Fibroblast of skin of right quadriceps (primary cell): ENCODE measurements at regions not wholly inside any gene's neighbourhood (a gene's known extent, or its start where the extent isn't known, plus 50 kb on each side); places are given as distances from the start of the nearest gene placed in this dataset.

Experiments
- DNase-seq: peaks from one replicate; pipeline ENCODE4 v3.0.0-alpha.2; 2013

DNA sequence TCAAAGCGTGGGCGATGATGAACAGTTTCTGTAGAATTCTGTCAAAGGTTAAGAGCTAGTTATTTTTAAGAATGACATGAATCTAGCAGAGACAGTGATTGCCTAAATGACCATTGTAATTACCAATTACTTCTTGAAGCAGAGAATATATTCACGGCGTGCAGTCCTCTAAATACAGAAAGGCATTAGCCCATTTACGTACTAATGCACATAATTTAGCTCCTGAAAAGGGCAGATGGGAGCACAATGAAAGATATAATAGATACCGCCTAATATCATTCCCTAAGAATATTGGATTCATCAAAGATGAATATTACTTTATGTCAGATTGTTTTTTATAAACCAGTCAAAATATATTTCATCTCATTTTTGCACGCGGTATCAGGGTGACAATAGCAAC, 212.4 kb downstream of the URI1 start:
- DNase-seq = no peak

DNA sequence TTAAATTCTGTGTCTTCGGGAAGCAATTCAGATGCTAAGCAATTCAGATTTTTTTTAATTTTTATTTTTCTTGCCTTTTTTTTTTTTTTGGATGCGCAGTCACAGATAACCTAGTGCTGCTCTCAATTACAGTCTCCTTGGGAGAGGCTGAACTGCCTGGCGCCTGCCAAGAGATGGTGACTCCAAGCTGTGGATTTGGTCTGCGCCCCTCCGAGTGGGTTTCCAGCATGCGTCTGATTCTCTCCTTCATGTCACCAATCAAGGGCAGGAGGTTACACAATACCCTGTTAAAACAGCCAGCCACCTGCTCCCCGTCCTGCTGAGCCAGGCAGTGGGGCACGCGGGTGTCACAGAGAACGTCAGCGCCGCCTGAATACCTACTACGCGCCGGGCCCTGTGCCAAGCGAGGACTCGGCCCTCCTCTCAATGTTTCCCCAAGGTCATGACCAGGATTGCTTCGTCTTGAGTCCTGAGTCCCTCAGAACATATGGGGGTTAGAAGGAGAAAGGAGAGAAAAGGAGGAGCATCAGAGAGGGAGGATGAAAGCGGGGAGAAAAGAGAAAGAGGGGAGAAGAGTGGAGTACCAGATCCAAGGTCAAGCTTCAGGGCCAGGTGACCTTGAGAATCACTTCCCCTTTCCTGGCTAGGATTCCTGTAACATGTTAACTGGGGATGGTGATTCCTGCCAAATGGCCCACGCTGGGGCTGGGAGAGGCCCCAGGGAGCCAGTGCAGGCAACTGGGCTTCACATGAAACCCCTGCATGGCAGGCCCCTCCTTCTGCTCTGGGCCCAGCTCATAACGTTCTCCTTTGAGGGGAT, 213.6 kb downstream of the URI1 start:
- no peak for DNase-seq

DNA sequence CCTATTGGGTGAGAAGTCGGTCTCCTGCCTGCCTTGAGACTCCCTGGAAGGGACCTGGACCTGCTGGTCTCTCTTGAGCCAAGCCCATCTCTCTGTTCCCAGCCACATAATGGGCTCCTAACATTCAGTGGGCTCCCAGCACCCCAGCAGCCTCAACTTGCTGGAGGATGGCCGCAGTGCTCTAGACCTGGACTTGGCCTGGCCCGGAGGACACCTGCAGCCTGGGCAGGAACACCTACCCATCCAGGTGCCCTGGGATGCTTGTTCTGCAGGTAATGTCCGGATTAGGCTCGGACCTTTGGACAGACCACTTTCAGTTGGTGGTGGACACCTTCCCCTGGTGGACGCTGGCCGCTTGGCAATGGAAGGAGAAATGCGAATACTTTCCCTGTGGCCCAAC, 214.6 kb downstream of the URI1 start:
- DNase-seq = no peak

DNA sequence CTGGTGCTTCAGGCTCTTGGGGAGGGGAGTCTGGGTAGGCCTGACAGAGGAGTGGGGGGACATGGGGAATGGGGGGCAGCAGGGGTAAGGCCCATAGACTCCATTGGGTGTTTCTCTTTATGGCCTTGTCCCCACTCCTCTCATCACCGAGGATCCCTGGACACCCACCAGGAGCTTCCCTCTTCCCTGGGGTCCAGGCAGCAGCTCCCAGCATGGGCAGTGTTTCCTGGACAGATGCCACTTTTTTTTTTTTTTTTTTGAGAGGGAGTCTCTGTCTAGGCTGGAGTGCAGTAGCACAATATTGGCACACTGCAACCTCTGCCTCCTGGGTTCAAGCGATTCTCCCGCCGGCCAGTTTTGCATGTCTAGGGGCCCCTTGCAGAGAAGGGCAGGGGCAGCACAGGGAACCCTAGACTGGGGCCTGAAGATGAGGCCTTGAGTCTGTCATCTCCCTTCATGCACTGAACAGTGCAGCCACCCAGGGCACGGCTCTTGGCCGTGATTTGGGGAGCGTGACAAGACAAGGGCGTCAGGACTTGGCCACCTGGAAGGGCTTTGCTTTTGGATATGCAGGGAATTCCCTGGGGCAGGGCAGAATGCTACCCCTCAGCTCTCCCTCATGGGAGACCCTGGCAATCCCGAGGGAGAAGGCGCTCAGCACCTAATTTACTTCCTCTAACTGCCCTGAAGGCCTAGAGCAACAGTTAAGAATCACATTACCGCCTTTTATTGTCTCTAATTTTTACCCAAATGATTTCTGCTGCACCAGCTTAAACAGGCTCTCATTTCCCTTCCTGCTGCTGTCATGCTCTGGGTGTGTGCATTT, 213.9 kb upstream of the ZNF536 start:
- DNase-seq = no peak

DNA sequence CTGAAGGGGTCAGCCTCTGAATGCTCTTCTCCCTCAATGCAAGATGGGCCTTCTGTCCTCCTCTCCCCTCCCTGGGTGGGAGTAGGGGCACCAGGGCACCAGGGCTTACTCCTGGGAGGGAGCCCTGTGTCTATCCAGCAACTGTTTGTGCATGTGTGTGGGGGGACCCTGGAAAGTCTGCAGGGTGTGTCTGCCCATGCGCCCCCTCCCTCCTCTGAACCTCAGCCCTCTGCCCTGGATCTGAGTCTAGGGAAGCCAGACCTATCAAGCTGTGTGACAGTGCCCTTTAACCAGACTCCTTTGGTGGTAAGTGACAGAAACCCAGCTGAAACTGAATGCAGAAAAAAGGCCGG, 213.3 kb upstream of the ZNF536 start:
- no peak for DNase-seq

DNA sequence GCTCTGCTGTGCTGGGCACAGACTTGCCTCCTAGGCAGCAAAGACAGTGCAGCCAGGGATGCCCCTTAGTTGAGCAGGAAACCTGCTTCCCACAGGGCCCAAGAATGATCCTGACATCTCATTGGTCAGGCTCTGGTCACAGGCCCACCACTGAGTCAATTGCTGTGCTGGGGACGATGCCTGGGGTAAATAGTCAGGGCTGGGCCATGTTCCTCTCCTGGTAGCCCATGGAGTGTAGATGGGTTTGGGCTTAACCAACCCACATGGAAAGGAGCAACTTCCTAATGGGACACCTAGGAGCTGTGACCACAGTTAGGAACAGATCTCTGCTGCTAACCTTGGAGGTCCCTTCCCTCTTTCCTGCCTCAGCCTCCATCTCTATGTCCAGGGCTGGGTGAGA, 212.5 kb upstream of the ZNF536 start:
- no peak for DNase-seq

DNA sequence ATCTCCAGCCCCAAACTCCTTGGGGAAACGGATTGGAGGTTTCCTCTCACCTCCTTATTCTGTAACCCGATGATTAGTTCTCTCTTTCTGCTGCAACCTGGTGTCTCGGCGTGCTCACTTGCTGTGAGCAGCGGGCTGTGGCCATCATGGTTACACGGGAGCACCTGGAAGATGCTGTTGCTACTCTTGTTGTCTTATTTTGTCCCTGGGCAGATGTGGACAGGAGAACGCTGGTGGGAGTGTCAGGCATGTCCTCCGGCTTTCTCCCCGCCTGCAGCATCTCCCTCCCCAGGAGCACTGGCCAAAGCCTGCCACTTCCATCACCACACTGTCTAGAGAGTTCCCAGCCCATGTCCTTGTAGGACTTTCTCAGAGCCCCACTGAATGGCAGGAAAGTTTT, 211.8 kb upstream of the ZNF536 start:
- DNase-seq = no peak

DNA sequence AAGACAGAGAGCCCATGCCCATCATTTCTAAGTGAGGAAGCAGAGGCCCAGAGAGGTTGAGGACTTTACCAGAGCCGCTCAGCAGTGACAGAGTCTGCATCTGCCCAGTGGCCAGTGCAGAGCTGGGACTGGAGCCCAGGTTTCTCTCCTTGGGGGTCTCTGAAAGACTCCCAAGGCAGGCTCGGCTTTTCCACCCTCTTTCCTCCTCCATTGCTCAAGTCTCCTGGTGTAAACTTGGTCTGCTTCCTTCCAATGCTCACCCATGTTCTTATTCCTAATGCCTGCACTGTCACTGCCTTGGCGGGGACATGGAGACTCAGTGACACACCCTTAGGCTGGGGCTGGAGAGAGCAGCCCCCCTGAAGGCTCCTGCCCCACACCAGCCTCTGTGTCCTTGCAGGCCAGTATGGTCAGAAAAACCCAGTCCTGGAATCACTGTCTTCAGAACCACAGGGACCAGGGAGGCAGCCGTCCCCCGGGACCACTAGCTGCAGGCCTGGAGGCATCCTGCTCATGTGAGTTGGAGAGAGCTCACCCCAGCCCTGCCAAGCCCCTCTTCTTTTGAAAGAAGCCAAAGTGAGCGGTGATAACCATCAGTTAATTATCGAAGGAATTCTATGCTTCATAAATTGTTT, 211.0 kb upstream of the ZNF536 start:
- no peak for DNase-seq

DNA sequence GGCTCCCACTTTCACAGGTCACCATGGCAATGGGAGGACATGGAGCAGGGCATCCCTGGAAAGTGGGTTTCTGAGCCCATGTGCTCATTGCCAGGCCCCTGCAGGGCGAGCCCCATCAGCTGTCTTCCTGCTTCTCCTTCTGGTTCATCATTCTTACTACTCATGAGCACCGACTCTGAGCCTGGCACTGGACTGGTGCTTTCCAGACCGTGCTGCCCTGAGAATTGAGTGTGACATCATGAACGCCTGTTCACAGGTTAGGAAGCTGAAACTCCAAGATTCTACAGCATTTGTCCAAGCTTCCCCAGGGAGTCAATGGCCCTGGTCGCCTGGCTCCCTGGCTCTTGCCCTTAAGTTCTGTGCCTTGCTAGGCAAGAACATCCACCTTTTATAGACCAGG, 210.4 kb upstream of the ZNF536 start:
- DNase-seq = no peak

DNA sequence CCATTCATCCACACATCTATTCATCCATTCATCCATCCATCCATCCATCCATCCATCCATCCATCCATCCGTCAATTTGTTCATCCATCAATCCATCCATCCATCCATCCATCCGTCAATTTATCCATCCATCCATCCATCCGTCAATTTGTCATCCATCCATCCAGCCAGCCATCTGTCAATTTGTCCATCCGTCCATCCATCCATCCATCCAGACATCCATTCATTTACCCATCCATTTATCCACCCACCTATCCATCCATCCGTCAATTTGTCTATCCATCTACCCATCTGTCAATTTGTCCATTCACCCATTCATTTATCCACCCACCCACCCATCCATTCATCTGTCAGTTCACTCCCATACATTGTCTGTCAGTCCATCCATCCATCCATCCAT, 209.5 kb upstream of the ZNF536 start:
- no peak for DNase-seq

DNA sequence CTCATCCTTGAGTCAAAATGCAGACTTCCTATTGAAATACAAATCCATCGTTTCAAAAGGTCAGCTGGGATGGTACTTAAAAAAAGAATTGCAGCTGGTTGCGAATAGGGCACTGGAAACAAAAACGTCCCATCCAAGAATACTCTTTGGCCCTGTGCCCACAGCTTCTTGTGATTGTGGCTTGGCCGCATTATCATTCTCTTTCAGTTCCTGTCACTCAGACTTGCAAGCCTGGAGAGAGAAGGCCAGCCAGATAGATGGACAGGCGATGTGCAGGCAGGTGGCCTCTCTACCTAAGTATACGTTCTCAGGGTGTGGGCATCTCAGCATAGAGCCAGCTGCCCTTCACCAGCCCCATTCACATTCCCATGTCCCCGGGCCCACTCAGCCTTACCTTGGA, 208.5 kb upstream of the ZNF536 start:
- no peak for DNase-seq

DNA sequence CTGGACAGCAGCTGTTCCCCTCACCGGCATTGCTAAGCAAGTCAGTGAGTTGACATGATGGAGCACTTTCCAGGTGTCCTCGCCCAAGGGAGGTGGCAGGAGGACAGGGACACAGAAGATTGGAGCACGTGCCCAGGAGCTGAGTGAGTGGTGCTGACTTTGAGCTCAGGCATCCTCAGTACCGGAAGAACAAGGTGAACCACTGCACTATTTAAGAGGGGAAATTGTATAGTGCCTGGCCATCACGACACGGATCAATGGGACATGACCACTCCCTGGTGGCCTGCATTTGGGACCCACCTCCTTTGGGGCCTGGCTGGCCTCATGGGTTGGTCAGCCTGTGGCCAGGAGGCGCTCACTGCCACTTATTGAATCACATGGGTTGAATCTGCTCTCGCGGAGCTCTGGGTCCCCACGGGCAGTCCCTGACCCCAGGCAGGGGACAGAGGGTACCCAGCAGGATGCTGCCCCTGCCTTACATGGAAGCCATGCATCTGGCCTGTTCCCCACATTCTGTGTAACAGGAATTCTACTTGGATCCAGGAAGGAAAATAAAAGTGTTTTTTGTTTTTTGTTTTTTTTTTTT, 206.9 kb upstream of the ZNF536 start:
- DNase-seq = no peak

DNA sequence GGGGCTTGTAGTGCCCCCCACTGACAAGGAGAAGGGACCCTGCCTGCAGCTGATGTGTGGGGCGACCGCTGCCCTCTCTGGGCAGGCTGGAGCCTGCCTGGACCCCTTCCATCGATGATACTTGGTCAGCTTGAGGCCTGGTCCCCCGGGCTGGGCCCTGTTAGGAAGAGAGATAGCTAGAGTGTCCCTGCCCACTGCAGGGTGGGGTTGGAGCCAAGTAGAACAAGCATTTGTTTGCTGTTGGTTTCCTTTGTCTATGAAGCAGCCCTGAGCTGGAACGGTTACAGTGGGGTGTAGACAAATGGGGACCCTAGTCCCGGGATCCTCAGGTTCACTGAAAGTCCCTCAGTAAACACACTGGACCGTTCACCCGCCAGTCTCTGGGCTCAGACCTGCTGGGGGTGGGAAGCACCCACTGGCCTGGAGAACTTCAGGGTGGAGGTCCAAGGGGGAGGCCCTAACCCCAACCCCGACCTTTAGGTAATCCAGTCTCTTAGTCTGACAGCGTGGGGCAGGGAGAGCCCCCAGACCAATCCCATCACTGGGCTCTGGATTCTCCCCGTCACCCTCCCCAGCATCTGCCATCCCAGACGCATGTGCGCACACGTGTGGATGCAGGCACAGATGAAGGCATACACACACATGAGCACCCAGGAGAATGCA, 204.8 kb upstream of the ZNF536 start:
- DNase-seq = no peak

DNA sequence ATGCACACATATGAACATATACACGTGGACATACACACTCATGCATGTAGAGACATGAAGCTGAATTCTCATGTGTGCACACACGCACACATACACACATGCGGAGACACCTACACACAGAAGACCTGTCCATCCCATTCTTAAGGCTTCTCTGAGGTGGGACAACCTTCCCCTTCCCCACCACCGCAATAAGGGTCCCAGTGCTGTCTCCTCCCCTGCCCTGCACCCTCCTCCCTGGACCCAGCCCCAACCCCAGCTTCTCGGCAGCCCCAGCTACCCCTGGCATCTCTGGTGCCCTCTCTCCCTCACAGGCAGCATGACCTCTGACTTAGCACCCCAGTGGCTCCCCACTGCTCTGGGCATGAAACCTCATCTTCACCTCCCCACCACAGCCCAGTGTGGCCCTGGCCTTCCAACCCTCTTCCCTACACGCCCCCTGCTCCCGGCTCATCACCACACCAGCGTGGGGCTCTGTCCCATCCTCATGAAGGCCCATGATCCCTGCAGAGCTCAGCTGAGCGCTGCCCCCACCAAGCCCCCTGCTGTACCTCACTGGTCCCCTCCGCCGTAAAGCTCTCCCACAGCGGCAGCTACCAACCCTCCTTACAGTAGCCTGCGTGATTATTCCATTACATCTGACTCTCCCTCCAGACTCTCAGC, 204.1 kb upstream of the ZNF536 start:
- no peak for DNase-seq

DNA sequence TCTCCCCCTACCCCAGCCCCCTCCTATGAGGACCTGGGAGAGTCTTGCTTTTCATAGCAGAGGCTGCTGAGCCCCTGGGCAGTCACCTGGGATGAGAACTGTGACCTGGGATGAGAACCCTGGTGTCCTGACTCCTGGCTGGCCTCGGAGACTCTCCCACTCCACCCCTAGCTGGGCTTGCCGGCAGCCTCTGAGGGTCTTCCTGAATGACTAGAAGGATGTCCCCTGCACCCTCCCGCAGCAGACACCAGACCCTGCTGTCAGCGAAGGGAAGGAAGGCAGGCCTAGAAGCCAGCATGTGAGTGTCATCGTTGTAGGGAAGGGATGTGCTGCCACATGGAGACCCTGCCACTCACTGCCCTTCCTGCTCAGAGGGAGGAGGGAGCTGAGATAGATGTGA, 203.4 kb upstream of the ZNF536 start:
- no peak for DNase-seq

DNA sequence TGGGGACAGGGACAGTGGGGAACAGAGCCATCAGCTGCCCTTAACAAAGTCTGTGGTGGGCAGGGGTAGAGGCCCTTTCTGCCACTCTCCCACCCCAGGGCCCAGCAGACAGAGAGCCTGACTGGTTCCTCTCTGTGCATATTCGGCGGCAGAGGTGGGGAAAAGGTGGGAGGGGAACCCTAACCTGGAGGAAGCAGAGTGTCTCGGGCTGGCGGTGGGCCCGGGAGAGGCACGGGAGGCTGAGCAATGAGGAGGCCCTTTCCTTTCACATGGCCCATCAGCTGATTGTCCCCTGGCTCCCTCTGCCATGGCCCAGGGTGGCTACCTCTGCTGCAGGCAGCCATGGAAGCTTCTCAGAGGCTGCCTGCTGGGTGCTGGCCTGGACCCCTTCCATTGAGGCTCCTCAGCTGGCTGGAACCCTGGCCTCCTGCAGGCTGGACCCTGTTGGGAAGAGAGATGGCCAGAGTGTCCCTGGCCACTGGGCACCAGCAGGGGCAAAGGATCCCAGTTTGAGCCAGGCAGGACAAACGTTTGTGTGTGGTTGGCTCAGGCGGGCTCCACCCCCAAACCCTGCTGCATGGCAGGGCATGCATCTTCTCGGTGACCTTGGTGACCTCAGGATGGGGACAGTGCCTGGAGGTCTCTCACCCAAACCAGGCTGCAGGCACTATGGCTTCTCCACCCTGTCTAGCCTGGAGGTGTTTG, 202.8 kb upstream of the ZNF536 start:
- no peak for DNase-seq

DNA sequence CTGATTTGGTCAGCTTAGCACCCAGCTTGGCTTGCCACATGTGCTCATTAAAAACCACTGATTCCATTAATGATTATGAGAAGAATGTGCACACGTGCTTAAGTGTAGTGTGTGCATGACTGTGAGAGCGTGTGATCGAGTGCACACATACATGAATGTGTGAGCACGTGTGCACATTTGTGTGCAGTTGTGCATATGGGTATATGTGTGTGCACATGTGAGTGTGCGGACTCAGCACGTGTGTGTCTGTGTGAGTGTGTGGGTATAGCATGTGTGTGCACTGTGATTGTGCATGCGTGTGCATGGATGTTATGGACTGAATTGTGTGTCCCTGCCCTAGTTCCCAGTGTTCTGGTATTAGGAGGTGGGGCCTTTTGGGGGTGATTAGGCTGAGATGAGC, 202.1 kb upstream of the ZNF536 start:
- no peak for DNase-seq

DNA sequence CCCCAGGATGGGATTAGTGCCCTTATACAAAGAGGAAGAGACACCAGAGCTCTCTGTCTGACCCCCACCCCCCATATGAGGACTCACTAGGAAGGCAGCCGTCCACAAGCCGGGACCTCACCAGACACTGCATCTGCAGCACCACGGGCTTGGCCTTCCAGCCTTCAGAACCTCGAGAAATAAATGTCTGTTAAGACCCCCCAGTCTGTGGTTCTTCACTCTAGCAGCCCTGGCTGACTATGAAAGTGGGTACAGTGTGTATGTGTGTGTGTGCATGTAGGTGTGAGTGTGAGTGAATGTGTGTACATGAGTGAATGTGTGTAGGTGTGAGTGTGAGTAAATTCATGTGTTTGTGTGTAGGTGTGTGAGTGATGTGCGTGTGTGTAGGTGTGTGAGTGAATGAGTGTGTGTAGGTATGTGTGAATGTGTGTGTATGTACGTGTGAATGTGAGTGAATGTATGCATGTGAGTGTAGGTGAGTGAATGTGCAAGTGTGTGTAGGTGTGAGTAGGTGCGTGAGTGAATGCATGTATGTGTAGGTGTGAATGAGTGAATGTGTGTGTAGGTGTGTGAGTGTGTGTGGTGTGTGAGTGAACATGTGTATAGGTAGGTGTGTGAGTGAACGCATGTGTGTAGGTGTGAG, 201.6 kb upstream of the ZNF536 start:
- no peak for DNase-seq

DNA sequence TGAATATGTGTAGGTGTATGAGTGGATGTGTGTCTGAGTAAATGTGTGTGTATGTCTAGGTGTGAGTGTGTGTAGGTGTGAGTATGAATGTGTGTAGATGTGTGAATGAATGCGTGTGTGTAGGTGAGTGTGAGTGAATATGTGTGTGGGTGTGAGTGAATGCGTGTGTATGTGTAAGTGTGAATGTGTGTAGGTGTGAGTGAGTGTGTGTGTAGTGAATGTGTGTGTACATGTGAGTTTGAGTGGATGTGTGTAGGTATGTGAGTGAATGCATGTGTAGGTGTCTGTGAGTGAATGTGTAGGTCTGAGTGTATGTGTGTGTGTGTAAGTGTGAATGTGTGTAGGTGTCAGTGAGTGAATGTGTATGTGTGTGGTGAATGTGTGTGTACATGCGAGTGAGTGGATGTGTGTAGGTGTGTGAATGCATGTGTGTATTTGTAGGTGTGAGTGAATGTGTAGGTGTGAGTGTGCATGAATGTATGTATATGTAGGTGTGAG, 201.0 kb upstream of the ZNF536 start:
- DNase-seq = no peak

DNA sequence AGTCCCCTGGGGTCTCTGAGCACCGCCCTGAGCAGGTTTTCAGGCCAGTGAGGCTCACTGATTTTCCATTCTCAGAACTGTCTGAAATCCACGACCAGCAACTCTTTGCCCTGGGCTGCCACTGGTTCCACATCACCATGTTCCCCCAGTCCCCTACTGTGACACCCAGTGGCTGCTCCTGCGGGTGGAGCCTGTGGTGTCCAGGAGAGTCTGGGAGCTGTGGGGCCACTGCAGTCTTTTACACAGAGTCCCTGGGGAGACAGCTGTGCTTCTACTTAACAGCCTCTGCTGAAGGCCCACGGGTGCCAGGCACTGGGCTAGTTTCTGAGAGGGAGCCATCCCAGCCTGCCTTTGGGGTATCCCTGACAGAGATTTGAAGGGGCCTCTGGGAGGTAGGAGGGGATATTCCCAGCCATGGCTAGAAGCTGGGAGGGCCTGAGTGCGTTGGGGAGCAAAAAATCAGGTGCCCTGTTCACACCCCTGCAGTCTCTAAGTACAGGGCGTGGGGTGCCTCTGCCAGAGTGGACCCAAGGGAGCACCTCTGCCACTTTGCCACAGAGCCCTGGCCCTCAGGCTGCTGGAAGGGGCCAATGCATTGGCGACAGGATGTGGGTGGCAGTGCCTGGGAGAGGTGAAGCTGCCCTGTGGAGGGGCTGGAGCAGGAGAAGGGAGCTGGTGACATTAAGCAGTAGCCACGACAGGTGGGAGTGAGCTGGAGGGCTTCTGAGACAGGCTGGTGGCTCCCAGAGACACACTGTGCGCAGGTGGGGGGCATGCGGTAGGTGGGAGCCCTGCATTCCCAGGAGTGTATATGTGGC, 200.2 kb upstream of the ZNF536 start:
- DNase-seq = no peak
